ENCODE measurements at regions not wholly inside any gene's neighbourhood (a gene's known extent, or its start where the extent isn't known, plus 50 kb on each side); places are given as distances from the start of the nearest gene placed in this dataset.

GRCh38 chr4:170805352-170805751, 715.6 kb upstream of the AADAT start:
- no peak for TF ChIP-seq EP300 (conservative IDR thresholded peaks at IDR 0.05; ENCODE audit: poor library complexity, severe bottlenecking)
- TF ChIP-seq TAF1 (IDR thresholded peaks at IDR 0.05; ENCODE audit: low read depth): no peak
- no peak for TF ChIP-seq SMC3 (conservative IDR thresholded peaks at IDR 0.05; ENCODE audit: poor library complexity)
